A549 (cell line): ENCODE measurements at regions not wholly inside any gene's neighbourhood (a gene's known extent, or its start where the extent isn't known, plus 50 kb on each side); places are given as distances from the start of the nearest gene placed in this dataset.

ENCODE experiments used
- CEBPB ChIP-seq, 2 experiments: fragments of >200 bp in 1 of 2; sonication (Bioruptor Twin) in 1 of 2; formaldehyde crosslinking in 1 of 2; IDR thresholded peaks; 2 replicates each; pipeline ENCODE4 v1.6.1; 2012 to 2016
- CHD2 ChIP-seq: fragments of 150-350 bp; IDR thresholded peaks from 2 replicates; pipeline ENCODE4 v1.6.1; 2014; ENCODE audit warnings: low read length; ENCODE audit not compliant: partially characterized antibody
- CHD4 ChIP-seq: fragments of 200-600 bp; sonication (generic); IDR thresholded peaks from 2 replicates; pipeline ENCODE4 v1.6.1; 2016; ENCODE audit warnings: antibody characterized with exemption, mild to moderate bottlenecking, borderline replicate concordance
- CTCF ChIP-seq: fragments of >200 bp; sonication (Bioruptor Twin); formaldehyde crosslinking; IDR thresholded peaks from 3 replicates; pipeline ENCODE4 v1.5.1; 2016
- EP300 ChIP-seq, 2 experiments: fragments of >200 bp; sonication (Bioruptor Twin); formaldehyde crosslinking; IDR thresholded peaks; 2 replicates in 1 of 2; 3 replicates in 1 of 2; pipeline ENCODE4 v1.6.1; 2016 to 2017
- FOSL2 ChIP-seq, 2 experiments: fragments of 450-650 bp in 1 of 2; fragments of >200 bp in 1 of 2; sonication (Bioruptor Twin) in 1 of 2; formaldehyde crosslinking; IDR thresholded peaks; 2 replicates each; pipeline versions ENCODE4 v1.5.0 to v1.6.1; 2016 to 2020; ENCODE audit warnings: mild to moderate bottlenecking in 1 of 2, moderate library complexity in 1 of 2
- HMGXB4 ChIP-seq: fragments of 250-450 bp; sonication (Bioruptor Pico); IDR thresholded peaks from 2 replicates; pipeline ENCODE4 v1.5.0; 2021; ENCODE audit warnings: mild to moderate bottlenecking, moderate library complexity, borderline replicate concordance
- MAFK ChIP-seq: fragments of 450-650 bp; IDR thresholded peaks from 2 replicates; pipeline ENCODE4 v1.6.1; 2014; ENCODE audit not compliant: partially characterized antibody
- MAZ ChIP-seq: fragments of 150-350 bp; IDR thresholded peaks from 2 replicates; pipeline ENCODE4 v1.6.1; 2014; ENCODE audit warnings: antibody characterized with exemption, low read depth, low read length, borderline replicate concordance
- POLR2A ChIP-seq: IDR thresholded peaks from 2 replicates; pipeline ENCODE4 v1.6.1; 2012; ENCODE audit warnings: mild to moderate bottlenecking, low read length

DNA sequence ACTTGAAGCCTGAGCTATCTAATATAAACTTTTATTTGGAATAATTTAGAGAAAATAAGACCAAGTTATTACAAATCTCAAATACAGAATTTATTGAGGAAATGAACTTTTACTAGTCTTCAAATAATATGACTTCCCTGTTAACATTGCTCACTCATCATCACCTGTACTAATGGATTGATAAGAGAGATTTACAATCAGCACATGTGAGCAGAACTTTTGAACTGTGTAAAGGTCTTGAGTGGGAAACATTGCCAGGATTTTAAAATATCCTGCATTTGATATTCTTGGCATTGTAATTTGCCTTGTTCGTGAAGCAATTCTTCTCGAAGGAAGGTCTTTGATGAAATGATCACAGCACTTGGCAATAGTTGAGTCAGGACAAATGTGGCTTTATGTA lies 111.9 kb downstream of the FGF9 start:
- TF ChIP-seq CTCF (no peak), POLR2A (no peak), MAZ (no peak), CHD4 (no peak), FOSL2 (IDR thresholded peaks at IDR 0.05) (no peak), FOSL2 (CRISPR knock-in tag; IDR thresholded peaks at IDR 0.05) (no peak), CHD2 (no peak), MAFK (no peak), HMGXB4 (CRISPR knock-in tag) (no peak), EP300 (IDR thresholded peaks at IDR 0.05) (no peak), CEBPB (IDR thresholded peaks at IDR 0.05) (no peak)
